Endometrium (tissue), 2 donors: ENCODE measurements at regions not wholly inside any gene's neighbourhood (a gene's known extent, or its start where the extent isn't known, plus 50 kb on each side); places are given as distances from the start of the nearest gene placed in this dataset.
"Not testable (repeated sequence)": the region's sequence is repeated elsewhere in the genome, so short reads cannot be mapped to it uniquely, and the experiment has no call there.

Experiments used
- FAIRE-seq: peaks from 2 replicates; lab custom pipeline; 2012; peaks lifted over from hg19 to GRCh38; lab: Jason Lieb, UNC
- donor health status: control.
- donor health status: control.

DNA sequence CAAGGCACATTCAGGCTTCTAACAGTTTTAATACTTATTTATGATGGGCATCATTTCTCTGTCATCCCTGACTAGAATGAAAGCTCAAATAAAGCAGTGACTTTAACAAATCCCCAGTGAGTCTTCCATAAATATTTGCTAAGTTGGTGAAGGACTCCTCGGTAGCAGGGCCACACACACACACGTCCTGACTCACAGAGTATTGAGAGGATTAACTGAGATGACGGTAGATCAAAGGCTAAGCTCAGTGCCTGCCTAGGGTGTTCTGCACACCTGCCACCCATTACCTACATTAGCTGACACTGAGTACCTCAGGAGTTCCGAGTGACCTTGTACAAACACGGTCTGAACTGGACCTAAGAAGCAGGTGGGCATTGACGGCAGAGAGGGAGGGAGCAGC lies 197.3 kb upstream of the SFSWAP start:
- FAIRE-seq = no peak

DNA sequence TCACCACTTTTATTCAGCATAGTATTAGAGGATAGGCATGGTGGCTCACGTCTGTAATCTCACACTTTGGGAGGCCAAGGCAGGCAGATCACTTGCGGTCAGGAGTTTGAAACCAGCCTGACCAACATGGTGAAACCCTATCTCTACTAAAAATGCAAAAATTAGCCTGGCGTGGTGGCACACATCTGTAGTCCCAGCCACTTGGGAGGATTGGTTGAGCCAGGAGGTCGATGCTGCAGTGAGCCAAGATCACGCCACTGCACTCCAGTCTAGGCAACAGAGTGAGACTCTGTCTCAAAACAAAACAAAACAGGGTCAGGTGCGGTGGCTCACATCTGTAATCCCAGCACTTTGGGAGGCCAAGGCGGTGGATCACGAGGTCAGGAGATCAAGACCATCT lies 190.3 kb upstream of the SFSWAP start:
- not testable (repeated sequence) for FAIRE-seq

DNA sequence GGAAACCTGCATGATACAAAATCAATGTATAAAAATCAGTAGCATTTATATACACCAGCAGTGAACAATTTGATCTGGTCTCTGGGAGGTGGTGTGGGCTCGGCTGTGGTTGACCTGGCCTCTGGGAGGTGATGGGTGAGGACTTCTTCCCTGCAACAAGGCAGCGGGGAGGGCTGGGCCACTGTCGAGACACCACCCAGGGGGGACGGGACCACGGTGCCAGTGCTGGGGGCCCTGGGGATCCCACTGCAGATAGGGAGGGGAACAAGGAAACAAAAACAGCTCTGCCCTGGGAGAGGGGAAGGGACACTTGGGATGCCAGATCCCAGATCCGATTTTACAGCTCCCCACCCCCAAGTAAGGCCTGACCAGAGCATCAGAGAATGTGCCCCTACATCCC lies 189.6 kb upstream of the SFSWAP start:
- no peak for FAIRE-seq

DNA sequence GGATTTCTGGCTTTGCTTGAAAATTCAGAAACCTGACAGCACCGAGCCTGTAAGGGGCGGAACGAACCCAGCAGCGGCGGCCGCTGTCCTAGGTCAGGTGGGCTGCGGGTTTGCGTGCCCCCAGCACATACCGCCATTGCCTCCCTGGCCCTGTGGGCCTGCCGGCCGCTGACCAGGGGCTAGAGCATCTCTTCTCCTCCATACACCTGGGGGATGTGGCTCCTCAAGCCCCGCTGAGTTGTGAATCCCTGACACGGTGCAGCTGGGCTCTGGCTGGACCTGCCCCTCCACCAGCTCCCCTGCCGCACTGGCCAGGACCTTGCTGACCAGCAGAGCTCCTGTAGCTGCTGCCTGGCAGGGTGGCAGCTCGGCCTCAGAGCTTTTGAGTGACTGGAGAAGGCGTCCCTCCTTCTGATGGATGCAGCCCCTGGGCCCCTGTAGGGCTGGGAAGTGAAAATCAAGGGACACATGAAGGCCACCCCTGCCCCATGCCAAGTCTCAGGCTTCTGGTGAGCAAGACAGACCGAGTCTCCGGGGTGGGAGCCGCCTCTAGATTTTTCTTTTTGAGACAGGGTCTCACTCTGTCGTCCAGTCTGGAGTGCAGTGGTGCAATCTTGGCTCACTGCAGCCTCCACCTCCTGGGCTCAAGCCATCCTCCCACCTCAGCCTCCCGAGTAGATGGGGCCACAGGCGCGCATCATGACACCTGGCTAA lies 184.9 kb upstream of the SFSWAP start:
- no peak for FAIRE-seq

DNA sequence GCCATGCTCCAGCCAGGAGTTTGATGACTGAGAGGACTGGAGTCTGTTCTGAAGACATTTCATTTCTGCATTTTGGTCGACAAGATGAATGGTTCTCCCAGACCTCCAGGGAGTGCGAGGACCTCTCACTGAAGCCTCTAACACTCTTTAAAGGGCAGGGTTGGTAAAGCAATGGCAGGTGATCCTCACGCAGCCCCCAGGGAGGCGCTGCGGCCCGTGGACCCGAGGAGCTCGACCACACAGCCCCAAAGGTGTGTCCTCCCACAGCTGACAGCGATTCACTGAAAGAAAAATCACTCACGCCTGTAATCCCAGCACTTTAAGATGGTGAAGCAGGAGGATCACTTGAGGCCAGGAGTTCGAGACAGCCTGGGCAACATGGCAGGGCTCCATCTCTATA lies 183.8 kb upstream of the SFSWAP start:
- no peak for FAIRE-seq

DNA sequence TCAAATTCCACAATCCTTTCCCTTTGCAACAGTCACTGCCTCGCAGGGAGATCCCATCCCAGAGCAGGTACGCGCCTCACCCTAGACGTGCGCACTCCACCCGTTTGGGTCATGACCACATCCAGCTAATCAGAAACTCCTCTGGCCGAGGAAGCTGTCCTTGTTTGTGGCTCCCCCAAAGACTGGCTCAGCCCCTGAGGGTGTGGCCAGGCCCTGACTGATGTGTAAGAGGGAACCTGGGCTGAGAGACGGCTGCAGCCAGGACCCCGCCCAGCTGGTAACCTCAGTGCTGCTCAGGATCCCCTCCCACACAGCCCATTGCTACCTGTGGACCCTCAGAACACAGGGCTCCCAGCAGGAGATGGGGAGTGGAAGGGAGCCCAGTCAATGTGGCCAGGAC lies 183.2 kb upstream of the SFSWAP start:
- FAIRE-seq = no peak

DNA sequence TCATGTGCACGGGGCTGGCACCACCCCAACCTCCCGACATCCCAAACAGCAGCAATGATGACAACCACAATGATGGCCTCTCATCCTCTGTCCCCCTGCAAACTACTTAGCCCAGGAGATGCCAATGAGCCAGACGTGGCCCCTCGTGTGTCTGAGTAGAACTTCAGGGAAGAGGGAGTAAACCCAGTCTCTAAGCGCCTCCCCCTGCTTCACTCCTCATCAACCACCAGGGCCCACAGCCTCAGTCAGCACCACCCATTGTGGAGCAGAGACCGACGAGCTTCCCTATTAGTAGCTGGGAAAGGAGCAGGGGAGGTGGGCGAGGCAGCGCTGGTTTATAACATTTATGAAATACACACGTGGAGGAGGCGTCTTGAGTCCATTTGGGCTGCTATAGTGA lies 182.7 kb upstream of the SFSWAP start:
- FAIRE-seq = no peak

DNA sequence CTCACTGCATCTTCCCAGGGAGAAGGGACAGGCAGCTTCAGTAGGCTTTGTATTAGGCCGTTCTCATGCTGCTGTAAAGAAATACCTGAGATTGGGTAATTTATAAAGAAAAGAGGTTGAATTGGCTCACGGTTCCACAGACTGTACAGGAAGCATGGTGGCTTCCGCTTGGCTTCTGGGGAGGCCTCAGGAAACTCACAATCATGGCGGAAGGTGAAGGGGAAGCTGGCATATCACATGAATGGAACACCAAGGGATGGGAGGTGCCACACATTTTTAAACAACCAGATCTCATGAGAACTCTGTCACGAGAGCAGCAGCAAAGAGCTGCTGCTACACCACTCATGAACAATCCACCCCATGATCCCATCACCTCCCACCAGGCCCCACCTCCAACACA lies 182.2 kb upstream of the SFSWAP start:
- no peak for FAIRE-seq

DNA sequence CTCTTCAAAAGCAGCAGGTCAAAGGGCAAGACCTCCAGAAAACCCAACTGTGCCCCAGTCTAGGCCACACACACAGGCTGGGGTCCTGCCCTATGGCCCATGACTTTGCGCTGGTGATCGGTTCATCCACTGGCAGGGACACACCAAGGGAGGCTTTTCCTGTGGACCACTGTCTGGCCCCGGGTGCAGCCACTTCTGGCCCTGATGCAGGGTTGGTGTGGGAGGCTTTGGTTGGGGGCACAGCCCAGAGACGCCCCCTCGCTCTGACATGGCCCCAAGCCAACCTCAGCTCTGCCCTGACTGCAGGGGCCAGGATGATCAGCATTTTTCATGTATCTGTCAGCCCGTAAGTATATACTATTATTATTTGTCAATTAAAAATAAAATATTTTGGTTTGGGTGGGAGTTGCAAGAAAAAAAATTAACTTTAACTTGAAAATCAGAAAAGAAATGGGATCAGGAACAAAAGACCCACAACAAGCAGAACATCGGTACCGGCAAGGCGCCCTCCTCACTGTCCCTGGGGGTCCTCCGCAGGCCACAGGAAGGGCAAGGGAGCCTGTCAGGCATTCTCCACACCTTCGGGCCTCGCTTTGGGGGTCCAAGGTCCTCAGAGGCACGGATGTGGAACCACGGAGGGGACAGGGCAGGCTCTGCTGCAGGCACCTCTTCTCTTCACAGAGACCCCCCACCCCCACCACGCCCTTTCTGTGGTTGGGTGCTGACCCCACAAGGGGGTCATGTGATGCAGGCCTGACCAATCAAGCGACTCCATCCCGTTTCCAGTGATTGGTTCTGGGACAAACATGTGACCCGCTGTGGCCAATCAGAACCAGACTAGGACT lies 181.5 kb upstream of the SFSWAP start:
- no peak for FAIRE-seq

DNA sequence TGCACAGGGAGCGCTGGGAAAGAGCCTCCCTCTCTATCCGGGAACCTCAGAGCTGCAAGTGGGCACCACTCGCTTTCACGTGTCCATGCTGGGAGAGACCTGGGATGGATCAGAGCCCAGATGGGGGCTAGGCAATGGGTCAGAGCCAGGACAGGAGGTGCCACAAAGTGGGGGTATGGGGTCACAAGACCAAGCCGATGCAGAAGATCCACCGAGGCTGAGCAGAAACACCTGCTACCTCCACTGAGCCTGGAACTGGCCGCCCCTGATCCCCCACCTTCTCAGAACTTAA lies 180.9 kb upstream of the SFSWAP start:
- no peak for FAIRE-seq

DNA sequence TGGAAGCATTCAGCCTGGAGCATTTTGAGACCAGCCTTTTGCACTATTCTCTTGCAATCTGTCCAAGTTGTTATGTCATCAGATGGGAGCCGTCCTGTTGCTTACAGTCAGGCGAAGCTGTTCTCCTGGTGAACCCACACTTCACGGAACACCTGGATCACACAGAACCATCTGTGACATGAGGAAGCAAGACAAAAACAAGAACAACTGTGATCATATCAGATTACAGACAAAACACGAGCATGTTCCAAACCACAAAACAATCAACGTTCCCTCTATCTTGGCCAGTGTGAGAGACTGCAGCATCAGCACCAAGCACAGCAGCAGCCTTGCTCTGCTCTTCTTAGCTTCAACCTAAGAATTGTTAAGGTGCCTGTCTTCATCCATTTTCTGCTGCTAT lies 180.5 kb upstream of the SFSWAP start:
- no peak for FAIRE-seq

DNA sequence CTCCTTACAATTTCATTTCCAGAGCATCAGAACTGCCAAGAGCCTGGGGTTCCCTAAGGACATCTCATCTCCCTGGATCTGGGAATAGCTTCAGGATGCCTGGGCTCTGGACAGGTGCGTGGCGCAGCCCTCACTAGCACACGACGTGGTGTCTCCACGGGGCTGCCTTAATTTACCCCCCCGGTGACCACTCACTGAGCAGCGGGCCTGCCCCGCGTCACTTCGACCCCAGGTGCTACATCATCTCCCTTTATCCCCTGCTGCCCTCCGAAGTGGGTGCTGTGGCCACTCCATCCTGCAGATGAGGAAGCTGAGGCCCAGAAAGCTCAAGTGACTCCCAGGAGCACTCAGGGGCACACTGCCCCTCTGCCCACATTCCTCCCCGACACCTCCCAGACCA lies 177.8 kb upstream of the SFSWAP start:
- no peak for FAIRE-seq

DNA sequence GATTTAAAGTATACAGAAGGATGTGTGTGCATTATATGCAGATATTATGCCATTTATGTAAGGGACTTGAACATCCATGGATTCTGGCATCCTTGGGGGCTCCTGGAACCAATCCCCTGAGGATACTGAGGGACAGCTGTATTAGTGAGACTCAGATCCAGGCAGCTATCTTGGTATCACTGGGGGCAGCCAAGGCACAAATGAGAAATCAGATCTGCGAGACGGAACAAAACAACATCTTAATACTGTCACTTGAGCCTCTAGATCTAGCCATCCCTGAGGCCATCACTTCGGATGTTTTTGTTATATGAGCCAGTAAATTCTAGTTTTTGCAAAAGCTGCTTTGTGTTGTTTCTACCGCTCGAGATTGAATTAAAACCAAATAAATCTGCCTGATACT lies 175.1 kb upstream of the SFSWAP start:
- no peak for FAIRE-seq

DNA sequence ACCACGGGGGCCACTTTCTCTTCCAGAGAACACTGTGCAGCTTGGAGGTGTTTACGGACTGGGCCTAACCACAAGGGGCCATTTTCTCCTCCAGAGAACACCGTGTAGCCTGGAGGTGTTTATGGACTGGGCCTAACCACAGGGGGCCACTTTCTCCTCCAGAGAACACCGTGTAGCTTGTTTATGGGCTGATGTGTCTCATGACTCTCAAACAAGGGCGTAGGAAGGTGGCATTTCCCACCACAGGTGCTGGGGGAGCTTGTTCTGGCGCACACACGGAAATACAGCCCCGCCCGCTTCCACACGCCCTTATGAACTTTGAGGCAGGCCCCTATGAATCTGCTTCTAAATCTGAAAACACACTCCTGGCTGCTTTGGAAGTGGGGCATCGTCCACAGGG lies 174.6 kb upstream of the SFSWAP start:
- FAIRE-seq = no peak

DNA sequence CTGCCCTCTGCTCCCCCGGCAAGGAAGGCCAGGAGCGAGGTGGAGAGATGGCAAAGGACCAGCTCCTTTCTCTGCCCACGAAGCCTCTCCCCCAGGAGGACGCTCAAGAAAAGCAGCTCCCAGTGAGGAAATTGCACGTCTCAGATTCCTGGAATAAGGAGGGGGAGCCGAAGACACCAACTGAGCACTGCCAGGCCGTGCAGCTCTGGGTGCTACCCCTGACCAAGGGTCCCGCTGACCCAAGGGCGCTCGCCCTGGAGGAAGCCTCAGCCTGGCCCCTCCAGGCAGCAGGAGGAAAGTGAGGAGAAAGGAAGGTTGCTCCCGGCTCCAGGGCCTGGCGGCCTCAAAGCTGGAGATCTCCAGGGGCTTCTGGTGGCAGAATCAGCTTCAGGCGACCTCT lies 174.1 kb upstream of the SFSWAP start:
- no peak for FAIRE-seq

DNA sequence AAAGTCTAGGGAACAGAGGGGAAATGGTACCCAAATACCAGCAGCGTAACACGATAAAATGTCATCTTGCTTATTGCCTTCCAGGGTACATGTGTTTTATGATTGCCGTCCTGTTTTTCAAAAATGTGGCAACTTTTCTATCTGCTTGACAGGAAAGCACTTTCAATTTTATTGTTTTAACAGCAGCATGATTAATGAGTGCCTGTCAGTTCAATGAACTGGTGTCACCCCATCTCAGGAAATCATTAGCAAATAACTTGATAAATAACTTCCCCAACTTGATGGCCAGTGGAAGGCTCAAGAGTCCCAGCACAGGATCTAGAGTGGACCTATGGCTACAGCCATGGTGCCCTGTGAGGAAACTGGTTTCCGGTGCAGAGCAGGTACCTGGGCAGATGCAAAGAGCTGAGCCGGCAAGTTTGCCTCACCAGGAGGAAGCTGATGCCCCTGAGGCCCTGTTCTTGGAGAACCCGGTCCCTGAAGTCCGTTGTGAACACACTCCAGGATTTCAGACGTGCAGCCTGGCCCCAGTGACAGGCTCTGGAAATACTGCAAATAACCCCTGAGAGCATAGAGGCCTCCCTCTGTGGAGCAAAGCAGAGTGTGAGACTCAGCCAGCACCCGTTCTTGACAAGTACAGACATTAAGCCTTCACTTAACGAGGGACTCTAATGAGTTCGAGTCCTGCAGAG lies 173.5 kb upstream of the SFSWAP start:
- FAIRE-seq = no peak

DNA sequence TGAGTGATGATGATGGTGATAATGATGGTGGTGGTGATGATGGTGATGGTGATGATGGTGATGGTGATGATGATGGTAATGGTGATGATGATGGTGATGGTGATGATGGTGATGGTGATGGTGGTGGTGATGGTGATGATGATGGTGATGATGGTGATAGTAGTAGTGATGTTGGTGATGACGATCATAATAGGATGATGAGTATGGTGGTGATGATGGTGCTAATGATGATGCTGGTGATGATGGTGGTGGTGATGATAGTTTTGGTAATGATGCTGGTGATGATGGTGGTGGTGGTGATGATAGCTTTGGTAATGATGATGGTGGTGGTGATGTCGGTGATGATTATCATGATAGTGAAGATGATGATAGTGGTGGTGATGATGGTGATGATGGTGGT lies 171.5 kb upstream of the SFSWAP start:
- no peak for FAIRE-seq

DNA sequence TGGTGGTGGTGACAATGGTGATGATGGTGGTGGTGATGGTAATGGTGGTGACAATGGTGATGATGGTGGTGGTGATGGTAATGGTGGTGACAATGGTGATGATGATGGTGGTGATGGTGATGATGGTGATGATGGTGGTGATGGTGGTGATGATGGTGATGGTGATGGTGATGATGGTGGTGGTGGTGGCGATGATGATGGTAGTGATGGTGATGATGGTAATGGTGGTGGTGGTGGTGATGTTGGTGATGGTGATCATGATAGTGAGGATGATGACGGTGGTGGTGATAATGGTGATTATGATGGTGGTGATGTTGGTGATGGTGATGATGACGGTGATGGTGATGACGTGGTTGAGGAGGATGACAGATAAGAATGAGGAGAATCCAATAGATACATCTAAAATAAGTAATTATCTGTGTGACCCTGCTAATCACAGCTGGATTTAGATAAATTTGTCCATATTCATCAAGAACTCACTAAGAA lies 170.7 kb upstream of the SFSWAP start:
- peak; percentile 51 for FAIRE-seq

DNA sequence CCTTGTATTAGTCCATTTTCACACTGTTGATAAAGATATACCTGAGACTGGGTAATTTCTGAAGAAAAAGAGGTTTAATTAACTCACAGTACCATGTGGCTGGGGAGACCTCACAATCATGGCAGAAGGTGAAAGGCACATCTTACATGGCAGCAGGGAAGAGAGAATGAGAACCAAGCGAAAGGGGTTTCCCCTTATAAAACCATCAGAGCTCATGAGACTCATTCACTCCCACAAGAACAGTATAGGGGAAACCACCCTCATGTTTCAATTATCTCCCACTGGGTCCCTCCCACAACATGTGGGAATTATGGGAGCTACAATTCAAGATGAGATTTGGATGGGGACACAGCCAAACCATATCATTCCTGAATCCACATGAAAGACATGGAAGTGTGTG lies 169.4 kb upstream of the SFSWAP start:
- FAIRE-seq = not testable (repeated sequence)

DNA sequence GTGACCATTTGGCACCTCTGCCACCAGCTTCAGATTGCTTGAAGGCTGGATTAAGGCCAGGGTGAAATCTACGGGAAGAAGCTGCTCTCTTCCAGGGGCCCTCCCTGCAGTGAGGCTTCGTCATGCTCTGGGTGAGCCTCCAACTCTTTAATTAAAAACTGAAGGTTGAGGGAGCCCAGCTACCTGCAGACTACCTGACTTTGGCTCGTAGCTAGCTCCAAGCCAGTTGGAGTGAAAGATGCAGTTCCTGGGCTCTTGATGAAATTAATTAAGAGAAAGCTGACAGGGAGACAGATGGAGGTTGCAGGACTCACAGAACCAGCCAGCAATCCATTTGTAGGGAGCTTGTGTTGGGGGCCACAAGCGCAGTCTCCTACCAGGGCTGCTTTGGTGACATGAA lies 168.5 kb upstream of the SFSWAP start:
- no peak for FAIRE-seq

DNA sequence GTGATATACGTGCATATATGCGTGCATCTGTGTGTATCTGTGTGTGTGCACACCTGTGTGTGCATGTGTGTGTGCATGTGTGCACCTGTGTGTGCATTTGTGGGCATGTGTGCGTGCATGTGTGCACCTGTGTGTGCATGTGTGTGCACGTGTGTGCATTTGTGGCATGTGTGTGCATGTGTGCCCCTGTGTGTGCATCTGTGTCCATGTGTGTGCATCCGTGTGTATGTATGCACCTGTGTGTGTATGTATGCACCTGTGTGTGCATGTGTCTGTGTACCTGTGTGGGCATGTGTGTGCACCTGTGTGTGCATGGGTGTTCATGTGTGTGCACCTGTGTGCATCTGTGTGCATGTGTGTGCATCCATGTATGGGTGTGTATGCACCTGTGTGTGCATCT lies 167.8 kb upstream of the SFSWAP start:
- FAIRE-seq = no peak

DNA sequence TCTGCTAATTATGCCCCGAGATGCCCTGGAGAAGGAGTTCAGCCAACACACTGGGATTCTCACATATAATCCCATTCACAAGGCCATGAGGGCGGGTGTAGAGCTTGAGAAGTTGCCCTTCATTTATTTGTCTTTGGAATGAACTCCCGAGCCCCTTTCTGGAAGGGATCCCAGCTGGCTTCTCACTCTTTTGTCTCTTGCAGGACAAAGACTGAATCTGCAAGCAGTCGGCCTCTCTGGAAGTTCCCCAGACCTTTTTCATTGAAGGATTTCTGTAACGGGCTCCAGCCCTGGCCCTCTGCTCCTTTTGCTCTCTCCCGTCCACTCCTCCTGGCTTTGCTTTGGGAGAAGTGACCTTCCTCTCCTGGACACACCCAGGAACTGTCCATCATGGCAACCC lies 163.3 kb upstream of the SFSWAP start:
- FAIRE-seq = no peak

DNA sequence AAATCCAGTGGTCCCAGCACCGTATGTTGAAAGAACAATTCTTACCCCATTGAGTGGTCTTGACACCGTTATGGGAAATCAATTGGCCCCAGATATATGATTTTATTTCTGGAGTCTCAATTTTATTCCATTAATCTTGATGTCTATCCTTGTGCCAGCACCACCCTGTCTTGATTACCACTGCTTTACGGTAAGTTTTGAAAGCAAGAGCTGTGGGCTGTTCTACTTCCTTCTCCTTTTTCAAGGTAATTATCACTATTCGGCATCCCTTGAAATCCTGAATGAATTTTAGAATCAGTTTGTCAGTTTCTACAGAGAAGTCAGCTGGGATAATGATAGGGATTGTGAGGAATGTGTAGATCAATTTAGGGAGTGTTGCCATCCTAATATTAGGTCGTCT lies 160.8 kb upstream of the SFSWAP start:
- no peak for FAIRE-seq
